Astrocyte (in vitro differentiated cells and primary cell): ENCODE measurements at regions not wholly inside any gene's neighbourhood (a gene's known extent, or its start where the extent isn't known, plus 50 kb on each side); places are given as distances from the start of the nearest gene placed in this dataset.
"Not testable (repeated sequence)": the region's sequence is repeated elsewhere in the genome, so short reads cannot be mapped to it uniquely, and the experiment has no call there.

Source experiments
- DNase-seq: peaks from one replicate; pipeline ENCODE4 v3.0.0-alpha.2; 2010; ENCODE audit warnings: low read depth
- FAIRE-seq: peaks from 2 replicates; lab custom pipeline; 2011; peaks lifted over from hg19 to GRCh38; lab: Jason Lieb, UNC
- H2AFZ ChIP-seq: 2 replicates; pipeline ENCODE4 v1.6.0; 2012; ENCODE audit warnings: low read depth, low read length, inconsistent platforms
- H3K27ac ChIP-seq: 2 replicates; pipeline ENCODE4 v1.5.1; 2011; ENCODE audit warnings: low read depth, low read length, inconsistent platforms
- H3K27me3 ChIP-seq: 2 replicates; pipeline ENCODE4 v1.6.0; 2011; ENCODE audit warnings: low read length, inconsistent platforms; ENCODE audit not compliant: insufficient read depth
- H3K36me3 ChIP-seq: 2 replicates; pipeline ENCODE4 v1.5.1; 2011; ENCODE audit warnings: low read length, inconsistent platforms; ENCODE audit not compliant: insufficient read depth
- H3K4me1 ChIP-seq: 2 replicates; pipeline ENCODE4 v1.5.1; 2011; ENCODE audit warnings: low read length, inconsistent platforms; ENCODE audit not compliant: insufficient read depth
- H3K4me2 ChIP-seq: 2 replicates; pipeline ENCODE4 v1.6.0; 2012; ENCODE audit warnings: low read length, inconsistent platforms
- H3K4me3 ChIP-seq: 2 replicates; pipeline ENCODE4 v1.5.1; 2011; ENCODE audit warnings: low read depth, mild to moderate bottlenecking, low read length, inconsistent platforms; ENCODE audit not compliant: insufficient read depth
- H3K79me2 ChIP-seq: 2 replicates; pipeline ENCODE4 v1.6.0; 2012; ENCODE audit warnings: mild to moderate bottlenecking, low read length, inconsistent platforms; ENCODE audit not compliant: insufficient read depth
- H3K9ac ChIP-seq: 2 replicates; pipeline ENCODE4 v1.6.0; 2012; ENCODE audit warnings: mild to moderate bottlenecking, low read length, inconsistent platforms
- H3K9me3 ChIP-seq: 2 replicates; pipeline ENCODE4 v1.5.1; 2012; ENCODE audit warnings: low read depth, mild to moderate bottlenecking, low read length, inconsistent platforms; ENCODE audit not compliant: insufficient read depth
- H4K20me1 ChIP-seq: 2 replicates; pipeline ENCODE4 v1.6.0; 2012; ENCODE audit warnings: low read length, inconsistent platforms; ENCODE audit not compliant: insufficient read depth
- H3K27ac Mint-ChIP-seq: one replicate; pipeline ENCODE4 v1.8.0; 2021; ENCODE audit warnings: mild to moderate bottlenecking, mixed read lengths; ENCODE audit not compliant: unreplicated experiment
- H3K27me3 Mint-ChIP-seq: one replicate; pipeline ENCODE4 v1.8.0; 2021; ENCODE audit warnings: low read depth, mixed read lengths; ENCODE audit not compliant: unreplicated experiment
- H3K36me3 Mint-ChIP-seq: one replicate; pipeline ENCODE4 v1.8.0; 2021; ENCODE audit warnings: low read depth, mixed read lengths; ENCODE audit not compliant: unreplicated experiment
- H3K4me1 Mint-ChIP-seq: one replicate; pipeline ENCODE4 v1.8.0; 2021; ENCODE audit warnings: low read depth, mixed read lengths; ENCODE audit not compliant: unreplicated experiment
- H3K4me3 Mint-ChIP-seq: one replicate; pipeline ENCODE4 v1.8.0; 2021; ENCODE audit warnings: mild to moderate bottlenecking, moderate library complexity, mixed read lengths; ENCODE audit not compliant: unreplicated experiment
- H3K9me3 Mint-ChIP-seq: one replicate; pipeline ENCODE4 v1.8.0; 2021; ENCODE audit warnings: mild to moderate bottlenecking, mixed read lengths; ENCODE audit not compliant: unreplicated experiment
- CTCF ChIP-seq: IDR thresholded peaks from 2 replicates; pipeline ENCODE4 v1.5.1; 2011; ENCODE audit warnings: low read depth, mild to moderate bottlenecking, inconsistent platforms, low read length, moderate library complexity; ENCODE audit not compliant: insufficient read depth
- EZH2 ChIP-seq: IDR thresholded peaks from 2 replicates; pipeline ENCODE4 v1.6.1; 2012; ENCODE audit warnings: mild to moderate bottlenecking, low read length, inconsistent platforms; ENCODE audit not compliant: insufficient read depth

GRCh38 chr5:13339093-13339492, 605.4 kb downstream of the DNAH5 start:
- Histone ChIP-seq H3K36me3 (no peaks in the 10 kb centered on the region), H3K4me2 (no peak overlapping the region), H3K4me3 (no peak overlapping the region), H3K9me3 (no peaks in the 10 kb centered on the region), H3K9ac (no peak overlapping the region), H4K20me1 (no peaks in the 10 kb centered on the region), H3K27me3 (no peaks in the 10 kb centered on the region), H2AFZ (no peak overlapping the region), H3K4me1 (no peaks in the 10 kb centered on the region), H3K79me2 (no peaks in the 10 kb centered on the region), H3K27ac (no peak overlapping the region)
- H3K4me1 Mint-ChIP-seq: no peaks in the 10 kb centered on the region
- H3K27me3 Mint-ChIP-seq: no peaks in the 10 kb centered on the region
- H3K36me3 Mint-ChIP-seq: peaks cover 2% of the 10 kb centered on the region
- H3K27ac Mint-ChIP-seq: no peak overlapping the region
- peaks cover 13% of the 10 kb centered on the region for H3K9me3 Mint-ChIP-seq
- TF ChIP-seq CTCF (no peak), EZH2 (no peak)
- FAIRE-seq (no peak), DNase-seq (no peak)
- no peak overlapping the region for H3K4me3 Mint-ChIP-seq

- not testable (repeated sequence) for FAIRE-seq, H3K4me3 ChIP-seq, H3K4me1 Mint-ChIP-seq, H3K27ac ChIP-seq, H3K9me3 Mint-ChIP-seq, H2AFZ ChIP-seq, H3K27ac Mint-ChIP-seq, H4K20me1 ChIP-seq, H3K4me1 ChIP-seq, H3K4me2 ChIP-seq, H3K27me3 Mint-ChIP-seq, H3K9ac ChIP-seq, H3K4me3 Mint-ChIP-seq, H3K27me3 ChIP-seq, H3K36me3 Mint-ChIP-seq, H3K9me3 ChIP-seq, H3K79me2 ChIP-seq, H3K36me3 ChIP-seq
- DNase-seq: peak; percentile 50
Measured at GRCh38 chr5:13335026-13335425, 609.5 kb downstream of the DNAH5 start.

GRCh38 chr5:13331585-13331984, 612.9 kb downstream of the DNAH5 start:
- FAIRE-seq (no peak), DNase-seq (no peak)
- Histone ChIP-seq H2AFZ (no peak overlapping the region), H3K36me3 (no peaks in the 10 kb centered on the region), H3K27me3 (no peaks in the 10 kb centered on the region), H3K79me2 (no peaks in the 10 kb centered on the region), H3K9me3 (no peaks in the 10 kb centered on the region), H3K27ac (no peak overlapping the region), H3K9ac (no peak overlapping the region), H4K20me1 (no peaks in the 10 kb centered on the region), H3K4me3 (no peak overlapping the region), H3K4me1 (peaks cover 8% of the 10 kb centered on the region), H3K4me2 (no peak overlapping the region)
- Mint-ChIP-seq H3K27me3 (no peaks in the 10 kb centered on the region), H3K9me3 (no peaks in the 10 kb centered on the region), H3K4me3 (no peak overlapping the region), H3K4me1 (peaks cover 12% of the 10 kb centered on the region), H3K36me3 (no peaks in the 10 kb centered on the region), H3K27ac (no peak overlapping the region)
- no peak for TF ChIP-seq EZH2
